Neural cell (in vitro differentiated cells): ENCODE measurements at regions not wholly inside any gene's neighbourhood (a gene's known extent, or its start where the extent isn't known, plus 50 kb on each side); places are given as distances from the start of the nearest gene placed in this dataset.

Experiments used
- H2AFZ ChIP-seq: fragments of 200-600, 300-800 bp; sonication (generic), shearing (Covaris generic); 2 replicates; pipeline ENCODE4 v1.6.0; 2014; ENCODE audit warnings: low read depth, mild to moderate bottlenecking, antibody characterized with exemption, low read length, moderate library complexity
- H3F3A ChIP-seq: fragments of 200-600 bp; shearing (Covaris generic); 2 replicates; pipeline ENCODE4 v1.6.1; 2016; ENCODE audit warnings: mild to moderate bottlenecking, moderate library complexity, mixed read lengths, antibody characterized with exemption, low read length; ENCODE audit not compliant: insufficient read depth, poor library complexity, severe bottlenecking
- H3K27ac ChIP-seq: fragments of 200-600, 300-800 bp; sonication (generic), shearing (Covaris generic); 2 replicates; pipeline ENCODE4 v1.5.1; 2014; ENCODE audit warnings: mild to moderate bottlenecking, low read length, moderate library complexity
- H3K27me3 ChIP-seq: fragments of 300-800, 200-600 bp; sonication (generic), shearing (Covaris generic); 2 replicates; pipeline ENCODE4 v1.6.0; 2014; ENCODE audit warnings: mild to moderate bottlenecking, low read depth, low read length, moderate library complexity; ENCODE audit not compliant: insufficient read depth
- H3K36me3 ChIP-seq: fragments of 300-800, 200-600 bp; sonication (generic), shearing (Covaris generic); 2 replicates; pipeline ENCODE4 v1.5.1; 2014; ENCODE audit warnings: mild to moderate bottlenecking, antibody characterized with exemption, low read length, moderate library complexity; ENCODE audit not compliant: insufficient read depth
- H3K4me2 ChIP-seq: fragments of 300-800, 200-600 bp; sonication (generic), shearing (Covaris generic); 2 replicates; pipeline ENCODE4 v1.6.0; 2014; ENCODE audit warnings: mild to moderate bottlenecking, low read length
- H3K4me3 ChIP-seq: fragments of 300-800, 200-600 bp; sonication (generic), shearing (Covaris generic); 2 replicates; pipeline ENCODE4 v1.5.1; 2014; ENCODE audit warnings: mild to moderate bottlenecking, low read length, moderate library complexity
- H3K79me2 ChIP-seq: fragments of 200-600 bp; shearing (Covaris generic); replicated peaks from 2 replicates; pipeline ENCODE4 v1.6.0; 2014; ENCODE audit warnings: mild to moderate bottlenecking, low read length, moderate library complexity; ENCODE audit not compliant: insufficient read depth
- H3K9ac ChIP-seq: fragments of 300-800, 200-600 bp; sonication (generic), shearing (Covaris generic); 2 replicates; pipeline ENCODE4 v1.6.1; 2016; ENCODE audit warnings: mild to moderate bottlenecking, low read length, mixed read lengths
- H3K9me2 ChIP-seq: fragments of 200-600 bp; shearing (Covaris generic); 2 replicates; pipeline ENCODE4 v1.6.1; 2016; ENCODE audit warnings: mild to moderate bottlenecking, low read length, mixed read lengths; ENCODE audit not compliant: insufficient read depth
- H3K9me3 ChIP-seq: fragments of 200-600, 300-800 bp; sonication (generic), shearing (Covaris generic); 2 replicates; pipeline ENCODE4 v1.6.1; 2016; ENCODE audit warnings: mild to moderate bottlenecking, mixed run types, low read length, moderate library complexity, mixed read lengths
- H4K20me1 ChIP-seq: fragments of 200-600 bp; shearing (Covaris generic); 2 replicates; pipeline ENCODE4 v1.6.1; 2016; ENCODE audit warnings: mild to moderate bottlenecking, mixed run types; ENCODE audit not compliant: insufficient read depth
- CTCF ChIP-seq: fragments of 450-650 bp; IDR thresholded peaks from 2 replicates; pipeline ENCODE4 v1.5.1; 2014; ENCODE audit warnings: antibody characterized with exemption, mild to moderate bottlenecking, moderate library complexity; ENCODE audit not compliant: poor library complexity, severe bottlenecking
- EP300 ChIP-seq: fragments of 450-650 bp; conservative IDR thresholded peaks from 2 replicates; pipeline ENCODE4 v1.6.1; 2014; ENCODE audit warnings: antibody characterized with exemption, mild to moderate bottlenecking, moderate library complexity; ENCODE audit not compliant: poor library complexity, severe bottlenecking
- EZH2 ChIP-seq: fragments of 200-600, 300-800 bp; shearing (Covaris generic), sonication (generic); IDR thresholded peaks from 2 replicates; pipeline ENCODE4 v1.6.1; 2014; ENCODE audit warnings: antibody characterized with exemption, low read length, borderline replicate concordance, mild to moderate bottlenecking; ENCODE audit not compliant: insufficient read depth, poor library complexity, severe bottlenecking
- MXI1 ChIP-seq: fragments of 450-650 bp; conservative IDR thresholded peaks from 2 replicates; pipeline ENCODE4 v1.6.1; 2014; ENCODE audit warnings: antibody characterized with exemption, mild to moderate bottlenecking; ENCODE audit not compliant: poor library complexity, severe bottlenecking
- POLR2AphosphoS5 ChIP-seq: IDR thresholded peaks from 2 replicates; pipeline ENCODE4 v1.6.1; 2012
- RAD21 ChIP-seq: fragments of 450-650 bp; conservative IDR thresholded peaks from 2 replicates; pipeline ENCODE4 v1.6.1; 2014; ENCODE audit warnings: antibody characterized with exemption, mild to moderate bottlenecking, moderate library complexity
- REST ChIP-seq: IDR thresholded peaks from 2 replicates; pipeline ENCODE4 v1.6.1; 2012; ENCODE audit warnings: borderline replicate concordance
- SMC3 ChIP-seq: fragments of 450-650 bp; conservative IDR thresholded peaks from 2 replicates; pipeline ENCODE4 v1.6.1; 2014; ENCODE audit warnings: antibody characterized with exemption, mild to moderate bottlenecking, moderate library complexity; ENCODE audit not compliant: poor library complexity
- TAF1 ChIP-seq: IDR thresholded peaks from 2 replicates; pipeline ENCODE4 v1.6.1; 2012; ENCODE audit warnings: low read depth

GRCh38 chr4:1542516-1543320 is 136.5 kb upstream of the NKX1-1 start:
- Histone ChIP-seq H4K20me1 (no peaks in the 10 kb centered on the region), H3K4me3 (no peak overlapping the region), H3K9me3 (no peaks in the 10 kb centered on the region), H3K9me2 (no peaks in the 10 kb centered on the region), H2AFZ (no peak overlapping the region), H3F3A (no peaks in the 10 kb centered on the region), H3K36me3 (no peaks in the 10 kb centered on the region), H3K9ac (no peak overlapping the region), H3K27me3 (no peaks in the 10 kb centered on the region), H3K27ac (no peak overlapping the region), H3K79me2 (no peaks in the 10 kb centered on the region), H3K4me2 (no peak overlapping the region)
- TF ChIP-seq EZH2 = no peak
- TF ChIP-seq TAF1 = no peak
- no peak for TF ChIP-seq CTCF
- TF ChIP-seq REST = no peak
- TF ChIP-seq EP300 = no peak
- TF ChIP-seq RAD21 = no peak
- TF ChIP-seq MXI1 = no peak
- TF ChIP-seq POLR2AphosphoS5 = no peak
- no peak for TF ChIP-seq SMC3

GRCh38 chr4:1542226-1542490 is 135.9 kb upstream of the NKX1-1 start:
- H4K20me1 ChIP-seq = no peaks in the 10 kb centered on the region
- H3K9me2 ChIP-seq = no peaks in the 10 kb centered on the region
- no peak overlapping the region for H3K4me3 ChIP-seq
- no peak for TF ChIP-seq SMC3
- no peak for TF ChIP-seq CTCF
- no peak for TF ChIP-seq MXI1
- no peak for TF ChIP-seq RAD21
- no peak for TF ChIP-seq REST
- no peak for TF ChIP-seq EZH2
- TF ChIP-seq TAF1 = no peak
- no peak for TF ChIP-seq POLR2AphosphoS5
- no peak for TF ChIP-seq EP300
- no peaks in the 10 kb centered on the region for H3K79me2 ChIP-seq
- H2AFZ ChIP-seq = no peak overlapping the region
- no peaks in the 10 kb centered on the region for H3K36me3 ChIP-seq
- H3K9ac ChIP-seq = no peak overlapping the region
- H3K9me3 ChIP-seq = no peaks in the 10 kb centered on the region
- H3F3A ChIP-seq = no peaks in the 10 kb centered on the region
- H3K4me2 ChIP-seq = no peak overlapping the region
- H3K27me3 ChIP-seq = no peaks in the 10 kb centered on the region
- H3K27ac ChIP-seq = no peak overlapping the region
